ENCODE measurements at regions not wholly inside any gene's neighbourhood (a gene's known extent, or its start where the extent isn't known, plus 50 kb on each side); places are given as distances from the start of the nearest gene placed in this dataset.

GRCh38 chr3:72142028-72142427, 357.1 kb upstream of the PROK2 start:
- TF ChIP-seq, protein P1, sequence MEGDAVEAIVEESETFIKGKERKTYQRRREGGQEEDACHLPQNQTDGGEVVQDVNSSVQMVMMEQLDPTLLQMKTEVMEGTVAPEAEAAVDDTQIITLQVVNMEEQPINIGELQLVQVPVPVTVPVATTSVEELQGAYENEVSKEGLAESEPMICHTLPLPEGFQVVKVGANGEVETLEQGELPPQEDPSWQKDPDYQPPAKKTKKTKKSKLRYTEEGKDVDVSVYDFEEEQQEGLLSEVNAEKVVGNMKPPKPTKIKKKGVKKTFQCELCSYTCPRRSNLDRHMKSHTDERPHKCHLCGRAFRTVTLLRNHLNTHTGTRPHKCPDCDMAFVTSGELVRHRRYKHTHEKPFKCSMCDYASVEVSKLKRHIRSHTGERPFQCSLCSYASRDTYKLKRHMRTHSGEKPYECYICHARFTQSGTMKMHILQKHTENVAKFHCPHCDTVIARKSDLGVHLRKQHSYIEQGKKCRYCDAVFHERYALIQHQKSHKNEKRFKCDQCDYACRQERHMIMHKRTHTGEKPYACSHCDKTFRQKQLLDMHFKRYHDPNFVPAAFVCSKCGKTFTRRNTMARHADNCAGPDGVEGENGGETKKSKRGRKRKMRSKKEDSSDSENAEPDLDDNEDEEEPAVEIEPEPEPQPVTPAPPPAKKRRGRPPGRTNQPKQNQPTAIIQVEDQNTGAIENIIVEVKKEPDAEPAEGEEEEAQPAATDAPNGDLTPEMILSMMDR (conservative IDR thresholded peaks at IDR 0.05; ENCODE audit: low read depth, low read length), result no peak
- no peak for TF ChIP-seq EZH2 (IDR thresholded peaks at IDR 0.05; ENCODE audit: borderline replicate concordance, low read depth, low read length, poor library complexity, severe bottlenecking)
- no peaks in the 10 kb centered on the region for H3K9me3 ChIP-seq (ENCODE audit: low read depth, low read length, poor library complexity, severe bottlenecking)
- DNase-seq (ENCODE audit: low spot score), result no peak
- H3K4me1 ChIP-seq (ENCODE audit: insufficient read depth, low read length, poor library complexity, severe bottlenecking), result no peaks in the 10 kb centered on the region
- intact Hi-C loops (cut with micrococcal nuclease; ENCODE audit: unreplicated experiment), result no loop called here
- no peak overlapping the region for H3K27ac ChIP-seq (ENCODE audit: low read depth, low read length, poor library complexity, severe bottlenecking)
- ChIA-PET CTCF (no interaction called here), POLR2A (ENCODE audit: low non-redundant PET) (no interaction called here)
- BruUV-seq (replicated peaks), result no TSS peak
- no peaks in the 10 kb centered on the region for H3K36me3 ChIP-seq (ENCODE audit: insufficient read depth, low read length, poor library complexity, severe bottlenecking)
- no peaks in the 10 kb centered on the region for H3K27me3 ChIP-seq (replicated peaks; ENCODE audit: insufficient read depth, low read depth, low read length, poor library complexity)
- H3K4me3 ChIP-seq (ENCODE audit: low read depth, low read length, poor library complexity, severe bottlenecking), result no peak overlapping the region

DNA sequence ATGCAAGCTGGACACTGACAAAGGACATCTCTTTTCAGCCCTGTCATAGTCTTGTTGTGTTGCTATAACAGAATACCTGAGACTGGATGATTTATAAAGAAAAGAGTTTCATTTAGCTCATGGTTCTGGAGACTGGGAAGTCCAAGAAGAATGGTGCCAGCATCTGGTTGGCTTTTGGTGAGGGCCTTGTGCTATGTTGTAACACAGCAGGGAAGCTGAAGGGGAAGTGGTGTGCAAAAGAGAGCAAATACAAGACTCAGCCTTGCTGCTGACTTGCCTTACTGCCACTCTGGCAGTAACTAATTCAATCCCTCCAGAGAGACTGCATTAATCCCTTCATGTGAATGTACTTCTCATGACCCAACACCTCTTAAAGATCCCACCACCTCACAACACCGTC, 356.3 kb upstream of the PROK2 start:
- Histone ChIP-seq H3K4me3 (ENCODE audit: low read depth, low read length, poor library complexity, severe bottlenecking) (no peak overlapping the region), H3K36me3 (ENCODE audit: insufficient read depth, low read length, poor library complexity, severe bottlenecking) (no peaks in the 10 kb centered on the region), H3K27me3 (replicated peaks; ENCODE audit: insufficient read depth, low read depth, low read length, poor library complexity) (no peaks in the 10 kb centered on the region), H3K4me1 (ENCODE audit: insufficient read depth, low read length, poor library complexity, severe bottlenecking) (no peaks in the 10 kb centered on the region), H3K9me3 (ENCODE audit: low read depth, low read length, poor library complexity, severe bottlenecking) (no peaks in the 10 kb centered on the region), H3K27ac (ENCODE audit: low read depth, low read length, poor library complexity, severe bottlenecking) (no peak overlapping the region)
- intact Hi-C loops (cut with micrococcal nuclease; ENCODE audit: unreplicated experiment), result no loop called here
- CTCF ChIA-PET, result no interaction called here
- POLR2A ChIA-PET (ENCODE audit: low non-redundant PET), result no interaction called here
- DNase-seq (ENCODE audit: low spot score), result no peak
- TF ChIP-seq, protein P1 (conservative IDR thresholded peaks at IDR 0.05; ENCODE audit: low read depth, low read length), result no peak
- no peak for TF ChIP-seq EZH2 (IDR thresholded peaks at IDR 0.05; ENCODE audit: borderline replicate concordance, low read depth, low read length, poor library complexity, severe bottlenecking)
- BruUV-seq (replicated peaks), result no TSS peak

GRCh38 chr3:72139316-72139715, 354.4 kb upstream of the PROK2 start:
- Histone ChIP-seq H3K4me1 (ENCODE audit: insufficient read depth, low read length, poor library complexity, severe bottlenecking) (no peaks in the 10 kb centered on the region), H3K27me3 (replicated peaks; ENCODE audit: insufficient read depth, low read depth, low read length, poor library complexity) (no peaks in the 10 kb centered on the region), H3K9me3 (ENCODE audit: low read depth, low read length, poor library complexity, severe bottlenecking) (no peaks in the 10 kb centered on the region), H3K27ac (ENCODE audit: low read depth, low read length, poor library complexity, severe bottlenecking) (no peak overlapping the region), H3K4me3 (ENCODE audit: low read depth, low read length, poor library complexity, severe bottlenecking) (no peak overlapping the region), H3K36me3 (ENCODE audit: insufficient read depth, low read length, poor library complexity, severe bottlenecking) (no peaks in the 10 kb centered on the region)
- TF ChIP-seq, protein P1 (conservative IDR thresholded peaks at IDR 0.05; ENCODE audit: low read depth, low read length), result no peak
- TF ChIP-seq EZH2 (IDR thresholded peaks at IDR 0.05; ENCODE audit: borderline replicate concordance, low read depth, low read length, poor library complexity, severe bottlenecking), result no peak
- CTCF ChIA-PET, result no interaction called here
- BruUV-seq (replicated peaks), result no TSS peak
- POLR2A ChIA-PET (ENCODE audit: low non-redundant PET), result no interaction called here
- intact Hi-C loops (cut with micrococcal nuclease; ENCODE audit: unreplicated experiment), result no loop called here
- no peak for DNase-seq (ENCODE audit: low spot score)
